Spleen (tissue), 7 donors: ENCODE measurements at regions not wholly inside any gene's neighbourhood (a gene's known extent, or its start where the extent isn't known, plus 50 kb on each side); places are given as distances from the start of the nearest gene placed in this dataset.
"Not testable (repeated sequence)": the region's sequence is repeated elsewhere in the genome, so short reads cannot be mapped to it uniquely, and the experiment has no call there.

Experiments
- POLR2A ChIP-seq, 3 donors: fragments of 450-650 bp; IDR thresholded peaks; one replicate each; pipeline ENCODE4 v1.5.1; 2017; ENCODE audit warnings: antibody characterized with exemption in 3 of 3, mild to moderate bottlenecking in 1 of 3
- POLR2AphosphoS5 ChIP-seq, 3 donors: sonication (generic); formaldehyde crosslinking; IDR thresholded peaks; one replicate each; pipeline ENCODE4 v1.5.1; 2017; ENCODE audit warnings: antibody characterized with exemption in 3 of 3
- TF ChIP-seq, protein P1 (sequence below), 11 experiments: fragments of 200-600 bp in 7 of 11; fragments of 450-650 bp in 4 of 11; sonication (generic) in 4 of 11; IDR thresholded peaks in 8 of 11; conservative IDR thresholded peaks in 3 of 11; 1 replicate in 7 of 11; 2 replicates in 4 of 11; pipeline versions ENCODE4 v1.4.0 to v1.8.0; 2016 to 2021; ENCODE audit warnings: antibody characterized with exemption in 11 of 11, inconsistent platforms in 4 of 11, mild to moderate bottlenecking in 1 of 11
- donor health status: DM: no; HTN: no; CAD: no; lungs with moderate emphysema.
- donor health status: DM: no; HTN: no; CAD: no.
- donor health status: DM: no; HTN: no; CAD: no.

DNA sequence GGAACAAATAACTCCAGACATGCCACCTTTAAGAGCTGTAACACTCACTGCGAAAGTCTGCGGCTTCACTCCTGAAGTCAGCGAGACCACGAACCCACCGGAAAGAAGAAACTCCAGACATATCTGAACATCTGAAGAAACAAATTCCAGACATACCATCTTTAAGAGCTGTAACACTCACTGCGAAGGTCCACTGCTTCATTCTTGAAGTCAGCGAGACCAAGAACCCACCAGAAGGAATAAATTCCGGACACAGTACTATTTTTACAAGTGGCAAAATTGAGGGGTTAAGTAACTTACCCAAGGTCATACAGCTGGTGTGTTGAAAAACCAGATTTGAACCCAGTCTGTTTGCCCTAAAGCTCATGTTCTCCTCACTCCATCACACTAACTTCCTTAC, 96.8 kb upstream of the GALNT15 start:
- TF ChIP-seq, protein P1, sequence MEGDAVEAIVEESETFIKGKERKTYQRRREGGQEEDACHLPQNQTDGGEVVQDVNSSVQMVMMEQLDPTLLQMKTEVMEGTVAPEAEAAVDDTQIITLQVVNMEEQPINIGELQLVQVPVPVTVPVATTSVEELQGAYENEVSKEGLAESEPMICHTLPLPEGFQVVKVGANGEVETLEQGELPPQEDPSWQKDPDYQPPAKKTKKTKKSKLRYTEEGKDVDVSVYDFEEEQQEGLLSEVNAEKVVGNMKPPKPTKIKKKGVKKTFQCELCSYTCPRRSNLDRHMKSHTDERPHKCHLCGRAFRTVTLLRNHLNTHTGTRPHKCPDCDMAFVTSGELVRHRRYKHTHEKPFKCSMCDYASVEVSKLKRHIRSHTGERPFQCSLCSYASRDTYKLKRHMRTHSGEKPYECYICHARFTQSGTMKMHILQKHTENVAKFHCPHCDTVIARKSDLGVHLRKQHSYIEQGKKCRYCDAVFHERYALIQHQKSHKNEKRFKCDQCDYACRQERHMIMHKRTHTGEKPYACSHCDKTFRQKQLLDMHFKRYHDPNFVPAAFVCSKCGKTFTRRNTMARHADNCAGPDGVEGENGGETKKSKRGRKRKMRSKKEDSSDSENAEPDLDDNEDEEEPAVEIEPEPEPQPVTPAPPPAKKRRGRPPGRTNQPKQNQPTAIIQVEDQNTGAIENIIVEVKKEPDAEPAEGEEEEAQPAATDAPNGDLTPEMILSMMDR (IDR thresholded peaks at IDR 0.05 in 8 of 11, conservative IDR thresholded peaks at IDR 0.05 in 3 of 11), result not testable (repeated sequence)
- TF ChIP-seq POLR2AphosphoS5, POLR2A (IDR thresholded peaks at IDR 0.05): not testable (repeated sequence)
